CD4-positive, alpha-beta T cell treated with Interleukin-15 for 1 hour (primary cell): ENCODE measurements at regions not wholly inside any gene's neighbourhood (a gene's known extent, or its start where the extent isn't known, plus 50 kb on each side); places are given as distances from the start of the nearest gene placed in this dataset.
"Not testable (repeated sequence)": the region's sequence is repeated elsewhere in the genome, so short reads cannot be mapped to it uniquely, and the experiment has no call there.

Source experiments
- DNase-seq: peaks from one replicate; pipeline ENCODE4 v3.0.0-alpha.2; 2020

GRCh38 chr2:90298983-90299382 is 1607.5 kb downstream of the RPIA start:
- not testable (repeated sequence) for DNase-seq

DNA sequence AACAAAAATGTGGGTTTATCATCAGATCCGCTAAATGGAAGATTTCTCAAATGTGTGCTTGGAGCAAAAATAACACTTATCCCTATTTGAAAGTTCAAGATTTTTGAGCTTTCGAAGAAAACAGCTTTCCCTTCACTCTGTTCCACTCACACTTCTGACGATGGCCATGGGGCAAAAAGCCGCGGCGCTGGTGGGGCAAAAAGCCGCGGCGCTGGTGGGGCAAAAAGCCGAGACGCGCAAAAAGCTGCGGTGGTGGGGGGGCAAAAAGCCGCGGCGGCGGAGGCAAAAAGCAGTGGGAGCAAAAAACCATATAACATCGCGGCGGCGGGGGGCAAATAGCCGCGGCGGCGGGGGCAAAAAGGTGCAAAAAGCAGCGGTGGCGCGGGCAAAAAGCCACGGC is 1631.5 kb downstream of the RPIA start:
- not testable (repeated sequence) for DNase-seq

DNA sequence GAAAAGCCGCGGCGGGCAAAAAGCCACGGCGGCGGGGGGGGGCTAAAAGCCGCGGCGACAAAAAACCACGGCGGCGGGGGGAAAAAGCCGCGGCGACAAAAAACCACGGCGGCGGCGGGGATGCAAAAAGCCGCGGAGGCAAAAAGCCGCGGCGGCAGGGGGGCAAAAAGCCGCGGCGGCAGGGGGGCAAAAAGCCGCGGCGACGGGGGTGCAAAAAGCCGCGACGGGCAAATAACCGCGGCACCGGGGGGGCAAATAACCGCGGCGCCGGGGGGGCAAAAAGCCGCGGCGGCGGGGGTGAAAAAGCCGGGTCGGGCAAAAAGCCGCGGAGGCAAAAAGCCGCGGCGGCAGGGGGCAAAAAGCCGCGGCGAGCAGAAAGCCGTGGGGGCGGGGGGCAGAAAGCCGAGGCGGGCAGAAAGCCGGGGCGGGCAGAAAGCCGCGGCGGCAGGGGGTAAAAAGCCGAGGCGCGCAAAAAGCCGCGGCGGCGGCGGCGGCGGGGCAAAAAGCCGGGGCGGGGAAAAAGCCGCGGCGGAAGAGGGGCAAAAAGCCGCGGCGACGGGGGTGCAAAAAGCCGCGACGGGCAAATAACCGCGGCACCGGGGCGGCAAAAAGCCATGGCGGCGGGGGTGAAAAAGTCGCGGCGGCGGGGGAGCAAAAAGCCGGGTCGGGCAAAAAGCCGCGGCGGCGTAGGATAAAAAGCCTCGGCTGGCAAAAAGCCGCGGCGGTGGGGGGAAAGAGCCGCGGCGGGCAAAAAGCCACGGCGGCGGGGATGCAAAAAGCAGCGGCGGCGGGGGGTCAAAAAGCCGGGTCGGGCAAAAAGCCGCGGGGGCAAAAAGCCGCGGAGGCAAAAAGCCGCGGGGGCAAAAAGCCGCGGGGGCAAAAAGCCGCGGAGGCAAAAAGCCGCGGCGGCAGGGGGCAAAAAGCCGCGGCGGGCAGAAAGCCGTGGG is 1632.4 kb downstream of the RPIA start:
- DNase-seq: not testable (repeated sequence)

GRCh38 chr2:90324672-90325071 is 1633.2 kb downstream of the RPIA start:
- DNase-seq: not testable (repeated sequence)

- not testable (repeated sequence) for DNase-seq
Observed at GRCh38 chr2:90325796-90326353, 1634.4 kb downstream of the RPIA start.

DNA sequence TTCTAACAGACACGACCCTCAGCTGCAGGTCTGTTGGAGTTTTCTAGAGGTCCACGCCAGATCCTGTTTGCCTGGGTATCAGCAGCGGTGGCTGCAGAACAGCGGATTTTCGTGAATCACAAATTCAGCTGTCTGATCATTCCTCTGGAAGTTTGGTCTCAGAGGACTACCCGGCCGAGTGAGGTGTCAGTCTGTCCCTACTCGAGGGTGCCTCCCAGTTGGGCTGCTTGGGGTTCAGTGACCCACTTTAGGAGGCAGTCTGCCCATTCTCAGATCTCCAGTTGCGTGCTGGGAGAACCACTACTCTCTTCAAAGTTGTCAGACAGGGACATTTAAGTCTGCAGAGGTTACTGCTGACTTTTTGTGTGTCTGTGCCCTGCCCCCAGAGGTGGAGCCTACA is 1664.1 kb downstream of the RPIA start:
- DNase-seq: not testable (repeated sequence)

DNA sequence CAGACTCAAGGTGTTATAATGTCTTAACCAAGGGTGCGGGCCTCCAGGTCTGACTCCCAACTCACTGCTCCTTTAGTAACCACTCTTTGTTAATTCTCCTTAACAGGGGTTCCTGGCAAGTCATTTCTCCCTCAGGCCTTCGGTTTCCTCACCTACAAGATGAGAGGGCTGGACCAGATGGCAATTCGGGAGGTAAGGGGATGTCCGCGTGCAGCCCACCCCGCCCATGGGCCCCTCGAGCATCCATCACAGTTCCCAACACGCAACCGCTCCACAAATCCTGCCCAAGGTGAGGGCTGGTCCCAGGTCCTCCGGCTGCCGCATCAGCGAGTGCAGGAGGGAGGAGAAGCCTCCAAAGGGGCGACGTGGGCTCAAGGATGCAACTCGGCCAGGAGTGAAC is 1667.9 kb downstream of the RPIA start:
- not testable (repeated sequence) for DNase-seq

DNA sequence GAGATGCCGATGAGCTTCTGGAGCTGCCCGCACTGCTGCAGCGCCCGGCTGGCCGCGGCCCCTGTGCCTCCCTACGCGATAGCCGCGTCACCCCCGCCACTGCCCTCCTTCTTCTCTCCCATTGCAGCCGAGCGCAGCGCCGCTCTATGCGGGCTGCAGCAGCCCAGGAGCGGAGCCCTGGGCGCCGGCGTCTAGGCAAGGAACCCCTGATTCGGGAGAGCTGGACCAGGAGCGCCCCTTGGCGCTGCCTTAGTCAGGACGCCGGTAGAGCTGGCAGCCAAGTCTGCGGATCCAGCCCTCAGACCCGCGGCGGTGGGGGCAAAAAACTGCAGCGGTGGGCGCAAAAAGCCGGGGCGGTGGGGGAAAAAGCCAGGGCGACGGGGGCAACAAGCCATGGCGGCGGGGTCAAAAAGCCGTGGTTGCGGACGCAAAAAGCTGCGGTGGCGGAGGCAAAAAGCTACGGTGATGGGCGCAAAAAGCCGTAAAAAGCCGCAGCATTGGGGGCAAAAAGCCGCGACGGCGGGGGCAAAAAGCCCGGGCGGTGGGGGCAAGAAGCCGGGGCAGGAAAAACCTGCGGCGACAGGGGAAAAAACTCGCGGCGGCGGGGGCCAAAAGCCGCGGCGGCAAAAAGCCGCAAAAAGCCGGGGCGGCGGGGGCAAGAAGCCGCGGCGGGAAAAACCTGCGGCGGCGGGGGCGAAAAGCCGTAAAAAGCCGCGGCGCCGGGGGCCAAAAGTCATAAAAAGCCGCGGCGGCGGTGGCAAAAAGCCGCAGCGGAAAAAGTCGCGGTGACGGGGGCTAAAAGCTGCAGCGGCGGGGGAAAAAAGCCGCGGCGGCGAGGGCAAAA is 1668.6 kb downstream of the RPIA start:
- DNase-seq: not testable (repeated sequence)

DNA sequence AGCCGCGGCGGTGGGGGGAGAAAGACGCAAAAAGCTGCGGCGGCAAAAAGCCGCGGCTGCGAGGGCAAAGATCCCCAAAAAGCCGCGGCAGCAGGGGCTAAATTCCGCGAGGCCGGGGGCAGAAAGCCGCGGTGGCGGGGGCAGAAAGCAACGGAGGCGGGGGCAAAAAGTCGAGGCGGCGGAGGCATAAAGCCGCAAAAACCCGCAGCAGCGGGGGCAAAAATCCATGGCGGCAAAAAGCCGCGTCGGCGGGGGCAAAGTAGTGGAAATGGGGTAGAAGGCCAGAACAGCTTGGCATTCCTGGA is 1669.2 kb downstream of the RPIA start:
- DNase-seq: not testable (repeated sequence)
